Omental fat pad (tissue), 3 donors: ENCODE measurements at regions not wholly inside any gene's neighbourhood (a gene's known extent, or its start where the extent isn't known, plus 50 kb on each side); places are given as distances from the start of the nearest gene placed in this dataset.

Experiments
- ATAC-seq: fragments of 150-250 bp; one replicate; pipeline ENCODE4 v1.9.1; 2016; ENCODE audit warnings: mild to moderate bottlenecking, moderate library complexity; ENCODE audit not compliant: low FRiP score
- DNase-seq: peaks from one replicate; pipeline ENCODE4 v3.0.0-alpha.2; 2019; ENCODE audit warnings: low spot score
- TF ChIP-seq, protein P1 (sequence below), 3 donors: fragments of 450-650 bp; IDR thresholded peaks; one replicate each; pipeline ENCODE4 v1.5.1; 2016 to 2017; ENCODE audit warnings: antibody characterized with exemption in 3 of 3, mild to moderate bottlenecking in 3 of 3, moderate library complexity in 2 of 3

DNA sequence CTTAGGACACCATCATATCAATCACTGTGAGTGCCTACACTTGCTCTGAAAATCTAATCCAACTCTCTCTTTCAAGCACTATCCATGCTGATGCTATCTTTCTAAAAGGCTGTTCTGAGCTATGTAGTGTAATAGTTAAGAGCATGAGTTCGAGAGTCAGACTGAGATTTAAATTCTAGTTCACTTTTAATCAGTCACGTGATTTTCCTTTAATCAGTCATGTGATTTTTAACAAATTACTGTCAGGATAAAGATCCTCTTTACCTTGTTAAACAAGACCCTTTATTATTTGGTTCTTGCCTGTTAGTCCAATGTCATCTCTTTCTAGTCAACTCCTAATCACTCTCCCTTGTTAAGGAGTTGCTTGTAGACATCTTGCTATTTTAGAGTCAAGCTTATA, 653.0 kb downstream of the RPL10L start:
- ATAC-seq (no peak), DNase-seq (no peak)
- TF ChIP-seq, protein P1, sequence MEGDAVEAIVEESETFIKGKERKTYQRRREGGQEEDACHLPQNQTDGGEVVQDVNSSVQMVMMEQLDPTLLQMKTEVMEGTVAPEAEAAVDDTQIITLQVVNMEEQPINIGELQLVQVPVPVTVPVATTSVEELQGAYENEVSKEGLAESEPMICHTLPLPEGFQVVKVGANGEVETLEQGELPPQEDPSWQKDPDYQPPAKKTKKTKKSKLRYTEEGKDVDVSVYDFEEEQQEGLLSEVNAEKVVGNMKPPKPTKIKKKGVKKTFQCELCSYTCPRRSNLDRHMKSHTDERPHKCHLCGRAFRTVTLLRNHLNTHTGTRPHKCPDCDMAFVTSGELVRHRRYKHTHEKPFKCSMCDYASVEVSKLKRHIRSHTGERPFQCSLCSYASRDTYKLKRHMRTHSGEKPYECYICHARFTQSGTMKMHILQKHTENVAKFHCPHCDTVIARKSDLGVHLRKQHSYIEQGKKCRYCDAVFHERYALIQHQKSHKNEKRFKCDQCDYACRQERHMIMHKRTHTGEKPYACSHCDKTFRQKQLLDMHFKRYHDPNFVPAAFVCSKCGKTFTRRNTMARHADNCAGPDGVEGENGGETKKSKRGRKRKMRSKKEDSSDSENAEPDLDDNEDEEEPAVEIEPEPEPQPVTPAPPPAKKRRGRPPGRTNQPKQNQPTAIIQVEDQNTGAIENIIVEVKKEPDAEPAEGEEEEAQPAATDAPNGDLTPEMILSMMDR (IDR thresholded peaks at IDR 0.05): no peak

DNA sequence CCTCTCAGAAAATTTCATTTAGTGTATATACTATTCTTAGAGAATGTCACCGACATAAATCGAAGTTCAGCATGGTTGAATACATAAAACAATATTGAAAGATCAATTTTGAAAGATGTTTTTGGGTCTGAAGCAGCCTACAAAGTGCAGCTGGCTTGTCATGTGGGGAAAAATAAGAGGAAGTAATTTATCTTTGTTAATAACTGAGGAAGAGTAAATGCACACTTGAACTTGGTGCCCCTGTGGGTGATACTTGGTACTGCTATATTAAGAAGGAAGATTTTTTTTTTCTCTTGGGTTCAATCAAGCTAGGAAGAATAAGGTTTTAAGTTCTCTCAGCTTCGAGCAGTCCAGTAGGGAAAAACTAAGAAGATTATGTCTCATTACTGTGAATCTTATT, 661.3 kb downstream of the RPL10L start:
- TF ChIP-seq, protein P1 (IDR thresholded peaks at IDR 0.05): no peak
- DNase-seq (no peak), ATAC-seq (no peak)

DNA sequence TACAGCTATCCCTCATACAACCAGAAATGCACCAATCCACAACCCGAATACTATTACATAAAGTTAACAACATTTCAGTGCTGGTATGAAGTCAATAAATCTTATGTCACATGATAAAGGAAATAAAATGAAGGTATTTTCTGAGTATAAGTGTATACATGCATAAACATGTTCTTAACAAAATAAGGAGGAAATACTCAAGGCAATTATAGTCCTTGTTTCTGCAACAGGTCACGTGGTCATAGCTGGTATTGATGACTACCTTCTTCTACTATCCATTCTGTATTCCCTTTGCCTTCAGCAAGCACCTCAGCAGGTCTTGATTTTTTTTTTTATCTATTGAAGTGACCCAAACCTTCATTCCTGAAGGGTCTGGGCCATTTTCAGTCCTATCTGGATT, 675.6 kb downstream of the RPL10L start:
- ATAC-seq (no peak), DNase-seq (no peak)

DNA sequence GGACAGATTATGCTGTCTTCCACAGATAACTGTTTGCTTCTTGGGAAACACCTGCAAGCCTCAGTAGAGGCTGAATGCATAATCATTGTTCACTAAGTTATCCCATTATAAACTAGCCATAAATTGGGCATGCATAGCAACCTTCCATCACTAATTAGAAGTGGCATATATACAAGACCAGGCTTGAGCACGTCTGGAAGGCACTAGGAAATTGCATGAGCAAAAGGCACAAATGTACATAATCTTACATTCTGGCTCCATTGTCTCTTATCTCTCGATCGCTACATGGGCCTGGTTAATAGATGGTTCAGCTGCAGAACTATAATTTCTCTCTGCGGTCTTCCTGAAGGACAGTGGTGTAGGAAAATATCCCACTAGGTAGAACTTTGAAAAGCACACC, 679.2 kb downstream of the RPL10L start:
- TF ChIP-seq, protein P1 (IDR thresholded peaks at IDR 0.05): no peak
- ATAC-seq: no peak
- DNase-seq: no peak

More for the DNA sequence above, 675.6 kb downstream of the RPL10L start:
- TF ChIP-seq, protein P1 (IDR thresholded peaks at IDR 0.05): no peak

DNA sequence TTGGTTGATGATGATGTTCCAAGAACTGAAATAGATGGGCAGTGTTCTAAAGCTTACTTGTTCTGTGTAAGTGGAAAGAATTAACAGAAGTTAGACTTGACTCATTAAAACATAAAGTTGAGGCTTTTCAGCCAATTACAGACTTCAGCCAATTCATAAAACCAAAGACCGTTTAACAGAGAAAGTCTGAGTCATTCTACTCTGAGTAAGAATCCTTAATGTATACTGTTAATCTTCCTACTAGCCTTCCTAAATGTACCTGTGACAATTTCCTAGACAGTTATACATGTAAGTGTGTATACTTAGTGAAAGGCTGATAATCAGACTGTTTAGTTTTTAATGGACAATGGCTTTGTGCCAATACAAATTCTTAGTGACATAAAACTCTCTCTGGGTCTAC, 681.0 kb downstream of the RPL10L start:
- TF ChIP-seq, protein P1 (IDR thresholded peaks at IDR 0.05): no peak
- no peak for DNase-seq
- no peak for ATAC-seq

DNA sequence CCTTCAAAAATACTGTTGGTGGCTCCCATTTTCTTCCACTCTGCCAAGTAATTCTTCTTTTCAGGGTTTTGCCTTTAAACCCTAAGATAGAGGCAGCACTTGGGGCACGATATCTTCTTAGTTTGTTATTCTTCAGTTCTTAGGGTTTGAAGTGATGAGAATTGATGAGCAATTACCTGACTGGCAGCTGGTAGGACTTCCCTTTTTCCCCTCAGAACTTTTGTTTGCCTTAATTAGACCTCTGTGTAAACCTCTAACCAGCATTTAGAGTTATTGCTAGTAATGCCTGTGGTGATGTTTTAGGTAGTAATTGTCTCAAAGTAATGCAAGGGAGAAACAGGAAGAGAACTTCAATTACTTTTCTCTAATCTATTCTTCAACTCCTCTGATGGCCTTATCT, 683.5 kb downstream of the RPL10L start:
- TF ChIP-seq, protein P1 (IDR thresholded peaks at IDR 0.05): no peak
- DNase-seq (no peak), ATAC-seq (no peak)

DNA sequence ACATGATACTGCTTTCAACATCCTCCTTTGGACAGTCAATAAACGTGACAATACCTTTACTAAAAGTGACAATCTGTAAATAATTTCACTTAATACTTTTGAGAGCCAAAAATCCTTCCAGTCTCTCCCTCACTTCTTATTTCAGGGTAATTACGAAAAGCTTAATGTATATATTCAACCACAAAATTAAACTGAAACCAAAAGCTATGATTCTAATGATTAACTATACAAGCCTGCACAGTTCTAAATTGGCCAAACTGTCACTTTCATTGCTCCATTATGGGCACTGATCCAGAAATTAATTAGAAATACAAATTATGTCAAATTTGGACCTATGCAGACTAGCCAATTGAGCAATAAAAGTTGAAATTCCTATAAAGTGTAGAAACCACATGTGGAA, 696.5 kb upstream of the MIS18BP1 start:
- no peak for ATAC-seq
- no peak for DNase-seq
- TF ChIP-seq, protein P1 (IDR thresholded peaks at IDR 0.05): no peak
